SU-DHL-6 (cell line): ENCODE measurements at regions not wholly inside any gene's neighbourhood (a gene's known extent, or its start where the extent isn't known, plus 50 kb on each side); places are given as distances from the start of the nearest gene placed in this dataset.

ENCODE experiments used
- H2AFZ ChIP-seq: fragments of 200-600 bp; sonication (generic); 2 replicates; pipeline ENCODE4 v1.6.1; 2014; ENCODE audit warnings: low read depth, mild to moderate bottlenecking, moderate library complexity, mixed read lengths, antibody characterized with exemption, low read length; ENCODE audit not compliant: severe bottlenecking
- H3F3A ChIP-seq: fragments of 200-600 bp; shearing (Covaris generic); 2 replicates; pipeline ENCODE4 v1.6.0; 2016; ENCODE audit warnings: antibody characterized with exemption, mild to moderate bottlenecking; ENCODE audit not compliant: insufficient read depth
- H3K27ac ChIP-seq: fragments of 200-600 bp; sonication (generic); 2 replicates; pipeline ENCODE4 v1.5.1; 2016; ENCODE audit warnings: low read depth, mild to moderate bottlenecking, low read length, moderate library complexity, mixed read lengths
- H3K27me3 ChIP-seq: fragments of 200-600 bp; sonication (generic), shearing (Covaris generic); 2 replicates; pipeline ENCODE4 v1.6.0; 2014; ENCODE audit warnings: mild to moderate bottlenecking, low read length
- H3K36me3 ChIP-seq: fragments of 200-600 bp; sonication (generic); 2 replicates; pipeline ENCODE4 v1.6.1; 2014; ENCODE audit warnings: mild to moderate bottlenecking, low read length, mixed read lengths
- H3K4me2 ChIP-seq: fragments of 300-600, 200-600 bp; shearing (Covaris generic), sonication (generic); 2 replicates; pipeline ENCODE4 v1.6.0; 2014; ENCODE audit warnings: low read length, low read depth, mild to moderate bottlenecking; ENCODE audit not compliant: poor library complexity, severe bottlenecking
- H3K4me3 ChIP-seq: fragments of 200-600 bp; sonication (generic); 2 replicates; pipeline ENCODE4 v1.5.1; 2014; ENCODE audit warnings: antibody characterized with exemption, low read length, mild to moderate bottlenecking, mixed read lengths; ENCODE audit not compliant: insufficient read depth, poor library complexity, severe bottlenecking
- H3K79me2 ChIP-seq: fragments of 200-600 bp; sonication (generic); 2 replicates; pipeline ENCODE4 v1.6.1; 2014; ENCODE audit warnings: mild to moderate bottlenecking, low read length, moderate library complexity; ENCODE audit not compliant: insufficient read depth
- H3K9ac ChIP-seq: fragments of 200-600 bp; sonication (generic); 2 replicates; pipeline ENCODE4 v1.7.0; 2014; ENCODE audit warnings: mild to moderate bottlenecking, low read length
- H3K9me2 ChIP-seq: fragments of 200-600 bp; sonication (generic); replicated peaks from 2 replicates; pipeline ENCODE4 v1.6.1; 2014; ENCODE audit warnings: low read length; ENCODE audit not compliant: insufficient read depth
- H3K9me3 ChIP-seq: fragments of 200-600 bp; sonication (generic); 2 replicates; pipeline ENCODE4 v1.6.1; 2014; ENCODE audit warnings: low read length, mixed read lengths; ENCODE audit not compliant: insufficient read depth
- H4K20me1 ChIP-seq: fragments of 200-600 bp; sonication (generic); 2 replicates; pipeline ENCODE4 v1.6.1; 2014; ENCODE audit warnings: low read depth, mild to moderate bottlenecking, antibody characterized with exemption, low read length, moderate library complexity, mixed read lengths
- EZH2phosphoT487 ChIP-seq: fragments of 200-600 bp; sonication (generic), shearing (Covaris generic); conservative IDR thresholded peaks from 2 replicates; pipeline ENCODE4 v1.6.1; 2018; ENCODE audit warnings: mild to moderate bottlenecking, antibody characterized with exemption, low read length, moderate library complexity, mixed read lengths
- TF ChIP-seq, protein P1 (sequence below): fragments of 200-600 bp; sonication (generic); IDR thresholded peaks from one replicate; pipeline ENCODE4 v1.5.1; 2017; ENCODE audit warnings: antibody characterized with exemption, mild to moderate bottlenecking, low read length, moderate library complexity; ENCODE audit not compliant: insufficient read depth, poor library complexity, severe bottlenecking

DNA sequence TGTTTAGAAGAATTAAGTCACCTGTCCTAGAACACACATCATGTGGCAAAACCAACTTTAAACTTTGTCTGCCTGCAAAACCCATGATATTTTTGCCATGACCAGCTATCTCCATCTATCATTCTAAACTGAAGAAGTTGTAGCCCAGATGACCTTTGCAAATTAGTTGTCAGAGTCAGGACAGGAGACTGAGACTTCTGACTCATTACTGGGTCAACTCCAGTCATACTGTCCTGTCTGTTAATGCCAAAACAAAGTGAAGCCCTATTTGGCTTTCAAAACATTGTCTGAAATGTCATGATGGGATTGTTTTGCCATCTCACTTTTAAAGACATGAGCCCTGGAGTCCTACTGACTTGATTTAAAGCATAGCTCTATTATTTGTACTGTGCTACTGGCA, 365.7 kb upstream of the CPEB2 start:
- Histone ChIP-seq H3K36me3 (no peaks in the 10 kb centered on the region), H3K27ac (no peak overlapping the region), H3K4me3 (no peak overlapping the region), H3K4me2 (no peak overlapping the region), H4K20me1 (no peaks in the 10 kb centered on the region), H3K9ac (no peak overlapping the region), H3K27me3 (no peaks in the 10 kb centered on the region), H3F3A (no peaks in the 10 kb centered on the region), H3K9me2 (no peaks in the 10 kb centered on the region), H2AFZ (no peak overlapping the region), H3K9me3 (no peaks in the 10 kb centered on the region), H3K79me2 (no peaks in the 10 kb centered on the region)
- TF ChIP-seq, protein P1, sequence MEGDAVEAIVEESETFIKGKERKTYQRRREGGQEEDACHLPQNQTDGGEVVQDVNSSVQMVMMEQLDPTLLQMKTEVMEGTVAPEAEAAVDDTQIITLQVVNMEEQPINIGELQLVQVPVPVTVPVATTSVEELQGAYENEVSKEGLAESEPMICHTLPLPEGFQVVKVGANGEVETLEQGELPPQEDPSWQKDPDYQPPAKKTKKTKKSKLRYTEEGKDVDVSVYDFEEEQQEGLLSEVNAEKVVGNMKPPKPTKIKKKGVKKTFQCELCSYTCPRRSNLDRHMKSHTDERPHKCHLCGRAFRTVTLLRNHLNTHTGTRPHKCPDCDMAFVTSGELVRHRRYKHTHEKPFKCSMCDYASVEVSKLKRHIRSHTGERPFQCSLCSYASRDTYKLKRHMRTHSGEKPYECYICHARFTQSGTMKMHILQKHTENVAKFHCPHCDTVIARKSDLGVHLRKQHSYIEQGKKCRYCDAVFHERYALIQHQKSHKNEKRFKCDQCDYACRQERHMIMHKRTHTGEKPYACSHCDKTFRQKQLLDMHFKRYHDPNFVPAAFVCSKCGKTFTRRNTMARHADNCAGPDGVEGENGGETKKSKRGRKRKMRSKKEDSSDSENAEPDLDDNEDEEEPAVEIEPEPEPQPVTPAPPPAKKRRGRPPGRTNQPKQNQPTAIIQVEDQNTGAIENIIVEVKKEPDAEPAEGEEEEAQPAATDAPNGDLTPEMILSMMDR, result no peak
- no peak for TF ChIP-seq EZH2phosphoT487

DNA sequence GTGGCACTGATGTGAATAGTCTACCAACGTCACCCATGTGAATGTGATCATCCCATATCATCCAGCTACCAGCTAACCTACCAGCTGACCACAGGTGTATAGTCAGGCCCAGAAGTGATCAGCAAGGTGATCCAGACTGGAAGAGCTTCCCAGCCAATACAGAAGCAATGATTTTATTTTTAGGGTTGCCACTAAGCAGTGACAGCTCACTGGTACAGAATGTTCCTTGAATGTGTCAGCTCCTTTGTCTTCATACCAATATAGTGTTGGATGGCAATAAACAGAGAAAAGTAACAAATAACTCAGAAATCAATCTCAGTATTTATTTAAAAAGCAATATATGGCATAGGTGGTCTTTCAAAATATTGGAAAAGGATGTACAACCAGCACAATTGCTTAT, 361.8 kb upstream of the CPEB2 start:
- H3K9me3 ChIP-seq, result no peaks in the 10 kb centered on the region
- no peak overlapping the region for H3K9ac ChIP-seq

DNA sequence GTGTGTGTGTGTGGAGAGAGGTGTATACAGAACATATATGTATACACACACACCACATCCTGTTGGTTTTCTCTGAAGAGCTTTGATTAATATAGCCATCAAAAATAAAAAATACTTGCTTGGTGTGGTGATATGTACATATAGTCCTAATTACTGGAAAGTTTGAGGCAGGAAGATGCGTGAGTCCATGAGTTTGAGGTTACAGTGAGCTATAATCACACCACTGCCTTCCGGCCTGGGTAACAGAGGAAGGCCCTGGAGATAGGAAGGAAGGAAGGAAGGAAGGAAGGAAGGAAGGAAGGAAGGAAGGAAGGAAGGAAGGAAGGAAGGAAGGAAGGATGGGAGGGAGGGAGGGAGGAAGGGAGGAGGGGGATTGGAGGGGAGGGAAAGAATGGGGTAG, 360.4 kb upstream of the CPEB2 start:
- Histone ChIP-seq H3F3A (no peaks in the 10 kb centered on the region), H3K9me3 (no peaks in the 10 kb centered on the region), H4K20me1 (no peaks in the 10 kb centered on the region), H3K27ac (no peak overlapping the region), H3K79me2 (no peaks in the 10 kb centered on the region), H3K4me2 (no peak overlapping the region), H3K9ac (no peak overlapping the region), H3K4me3 (no peak overlapping the region), H2AFZ (no peak overlapping the region), H3K27me3 (no peaks in the 10 kb centered on the region), H3K36me3 (no peaks in the 10 kb centered on the region), H3K9me2 (no peaks in the 10 kb centered on the region)
- TF ChIP-seq EZH2phosphoT487, result no peak
- TF ChIP-seq, protein P1, result no peak

More for the DNA sequence above, 361.8 kb upstream of the CPEB2 start:
- Histone ChIP-seq H3K36me3 (no peaks in the 10 kb centered on the region), H3K9me2 (no peaks in the 10 kb centered on the region), H4K20me1 (no peaks in the 10 kb centered on the region), H3K27me3 (no peaks in the 10 kb centered on the region), H3F3A (no peaks in the 10 kb centered on the region), H3K79me2 (no peaks in the 10 kb centered on the region), H3K27ac (no peak overlapping the region), H3K4me2 (no peak overlapping the region), H2AFZ (no peak overlapping the region), H3K4me3 (no peak overlapping the region)
- TF ChIP-seq, protein P1, result no peak
- TF ChIP-seq EZH2phosphoT487, result no peak
